ENCODE measurements at regions not wholly inside any gene's neighbourhood (a gene's known extent, or its start where the extent isn't known, plus 50 kb on each side); places are given as distances from the start of the nearest gene placed in this dataset.

DNA sequence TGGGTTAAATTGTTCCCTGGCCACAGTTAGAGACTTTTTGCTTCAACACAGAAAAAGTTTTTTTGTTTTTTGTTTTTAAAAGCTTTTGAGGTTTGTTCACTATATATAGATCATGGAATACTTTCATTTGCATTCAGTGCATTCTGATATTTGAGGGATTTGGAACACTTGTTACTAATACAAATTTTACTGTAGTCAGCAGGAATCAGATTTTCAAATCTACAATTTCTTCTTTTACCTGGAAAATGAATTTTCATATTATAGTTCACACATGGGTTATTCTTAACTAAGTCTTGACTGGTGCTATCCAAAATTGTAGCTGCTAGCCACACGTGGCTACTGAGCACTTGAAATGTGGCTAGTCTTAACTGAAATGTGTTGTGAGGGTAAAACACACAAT is 142.0 kb downstream of the RMI1 start:
- DNase-seq (ENCODE audit: low spot score) = no peak
- no peak overlapping the region for H3K27ac ChIP-seq
- ChIA-PET POLR2A (ENCODE audit: low non-redundant PET) (no interaction called here), CTCF (no interaction called here)
- TF ChIP-seq, protein P1, sequence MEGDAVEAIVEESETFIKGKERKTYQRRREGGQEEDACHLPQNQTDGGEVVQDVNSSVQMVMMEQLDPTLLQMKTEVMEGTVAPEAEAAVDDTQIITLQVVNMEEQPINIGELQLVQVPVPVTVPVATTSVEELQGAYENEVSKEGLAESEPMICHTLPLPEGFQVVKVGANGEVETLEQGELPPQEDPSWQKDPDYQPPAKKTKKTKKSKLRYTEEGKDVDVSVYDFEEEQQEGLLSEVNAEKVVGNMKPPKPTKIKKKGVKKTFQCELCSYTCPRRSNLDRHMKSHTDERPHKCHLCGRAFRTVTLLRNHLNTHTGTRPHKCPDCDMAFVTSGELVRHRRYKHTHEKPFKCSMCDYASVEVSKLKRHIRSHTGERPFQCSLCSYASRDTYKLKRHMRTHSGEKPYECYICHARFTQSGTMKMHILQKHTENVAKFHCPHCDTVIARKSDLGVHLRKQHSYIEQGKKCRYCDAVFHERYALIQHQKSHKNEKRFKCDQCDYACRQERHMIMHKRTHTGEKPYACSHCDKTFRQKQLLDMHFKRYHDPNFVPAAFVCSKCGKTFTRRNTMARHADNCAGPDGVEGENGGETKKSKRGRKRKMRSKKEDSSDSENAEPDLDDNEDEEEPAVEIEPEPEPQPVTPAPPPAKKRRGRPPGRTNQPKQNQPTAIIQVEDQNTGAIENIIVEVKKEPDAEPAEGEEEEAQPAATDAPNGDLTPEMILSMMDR (conservative IDR thresholded peaks at IDR 0.05; ENCODE audit: low read depth) = no peak

DNA sequence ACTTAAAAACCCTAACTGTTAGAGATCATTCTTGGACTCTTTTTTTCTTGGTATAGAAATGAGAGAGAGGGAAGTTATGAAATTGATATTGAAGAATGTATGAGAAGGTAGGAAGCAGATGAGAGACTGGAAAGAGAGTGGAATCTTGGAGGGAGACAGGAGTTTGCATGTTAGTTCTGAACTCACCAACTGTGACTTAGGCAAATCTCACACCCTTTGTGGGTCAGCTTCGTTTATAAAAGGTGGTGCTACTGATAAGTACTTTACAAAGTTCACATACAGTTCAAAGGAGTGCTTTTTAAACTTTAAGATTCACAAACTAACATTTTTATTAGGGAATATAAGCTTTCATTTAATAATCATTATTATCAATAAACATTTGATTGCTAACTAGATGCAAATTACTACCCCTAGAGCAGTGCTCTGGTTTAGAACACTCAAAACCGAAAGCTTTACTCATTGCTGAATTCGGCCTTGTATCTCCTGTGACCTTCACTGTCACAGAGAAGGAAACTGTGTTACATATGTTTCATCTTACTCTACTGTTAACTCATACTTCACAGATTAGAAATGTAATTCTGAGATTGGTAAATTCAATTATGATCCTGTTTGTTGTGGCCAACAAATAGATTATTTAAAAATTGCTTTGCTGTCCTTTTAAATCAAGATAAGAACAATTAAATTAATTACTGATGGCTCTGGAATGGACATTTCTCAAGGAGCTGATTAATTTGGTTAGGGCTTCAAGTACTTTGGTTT is 143.2 kb downstream of the RMI1 start:
- TF ChIP-seq, protein P1 (conservative IDR thresholded peaks at IDR 0.05; ENCODE audit: low read depth) = no peak
- DNase-seq (ENCODE audit: low spot score) = no peak
- ChIA-PET POLR2A (ENCODE audit: low non-redundant PET) (no interaction called here), CTCF (interaction anchor here (0.7 to 1.2 kb wide), 2 partner anchors 16 to 131 kb away, joined by 3 read pairs; no protein-coding TSS in a partner anchor)
- no peak overlapping the region for H3K27ac ChIP-seq

DNA sequence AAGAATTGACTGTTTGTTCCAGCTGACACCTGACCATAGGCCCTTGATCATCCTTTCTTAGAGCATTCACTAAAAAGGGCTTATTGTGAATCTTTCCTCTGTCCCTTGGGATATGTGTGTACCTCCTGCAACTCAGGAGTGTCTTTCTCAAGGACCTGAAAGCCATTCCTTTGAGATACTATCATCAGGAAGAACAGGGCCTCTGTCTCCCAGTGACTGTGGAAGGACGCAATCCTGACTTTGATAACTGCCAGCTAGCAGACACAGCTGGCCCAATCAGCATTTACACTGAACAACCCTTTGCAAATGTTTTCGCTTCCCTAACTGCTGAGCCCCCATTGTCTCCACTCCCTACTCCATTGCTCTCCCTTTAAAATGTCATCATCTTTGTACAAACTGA is 144.4 kb downstream of the RMI1 start:
- no peak for DNase-seq (ENCODE audit: low spot score)
- CTCF ChIA-PET = interaction anchor here (0.7 to 1.2 kb wide), 3 partner anchors 13 to 44 kb away, joined by 3 read pairs; no protein-coding TSS in a partner anchor
- H3K27ac ChIP-seq = no peak overlapping the region
- TF ChIP-seq, protein P1 (conservative IDR thresholded peaks at IDR 0.05; ENCODE audit: low read depth) = no peak
- POLR2A ChIA-PET (ENCODE audit: low non-redundant PET) = no interaction called here

DNA sequence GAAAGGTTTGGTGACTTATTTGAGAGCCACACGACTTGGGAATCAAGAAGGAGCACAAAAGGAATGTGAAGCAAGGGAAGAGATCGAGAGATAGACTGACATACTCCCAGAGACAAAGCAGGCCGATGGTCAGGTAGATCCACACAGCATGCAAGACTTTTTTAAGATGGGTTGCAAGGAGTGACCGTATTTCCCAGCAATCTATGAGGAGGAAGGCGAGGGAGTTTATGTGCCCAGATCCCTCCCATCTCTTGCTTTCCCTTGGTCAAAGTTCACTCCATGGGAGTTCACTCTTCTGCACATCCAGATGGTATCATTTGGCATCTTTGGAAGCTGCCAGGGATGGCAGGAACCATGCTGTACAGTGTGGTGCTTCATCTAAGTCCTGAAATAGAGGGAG is 148.9 kb downstream of the RMI1 start:
- CTCF ChIA-PET = no interaction called here
- POLR2A ChIA-PET (ENCODE audit: low non-redundant PET) = no interaction called here
- DNase-seq (ENCODE audit: low spot score) = no peak
- TF ChIP-seq, protein P1 (conservative IDR thresholded peaks at IDR 0.05; ENCODE audit: low read depth) = no peak
- no peak overlapping the region for H3K27ac ChIP-seq

DNA sequence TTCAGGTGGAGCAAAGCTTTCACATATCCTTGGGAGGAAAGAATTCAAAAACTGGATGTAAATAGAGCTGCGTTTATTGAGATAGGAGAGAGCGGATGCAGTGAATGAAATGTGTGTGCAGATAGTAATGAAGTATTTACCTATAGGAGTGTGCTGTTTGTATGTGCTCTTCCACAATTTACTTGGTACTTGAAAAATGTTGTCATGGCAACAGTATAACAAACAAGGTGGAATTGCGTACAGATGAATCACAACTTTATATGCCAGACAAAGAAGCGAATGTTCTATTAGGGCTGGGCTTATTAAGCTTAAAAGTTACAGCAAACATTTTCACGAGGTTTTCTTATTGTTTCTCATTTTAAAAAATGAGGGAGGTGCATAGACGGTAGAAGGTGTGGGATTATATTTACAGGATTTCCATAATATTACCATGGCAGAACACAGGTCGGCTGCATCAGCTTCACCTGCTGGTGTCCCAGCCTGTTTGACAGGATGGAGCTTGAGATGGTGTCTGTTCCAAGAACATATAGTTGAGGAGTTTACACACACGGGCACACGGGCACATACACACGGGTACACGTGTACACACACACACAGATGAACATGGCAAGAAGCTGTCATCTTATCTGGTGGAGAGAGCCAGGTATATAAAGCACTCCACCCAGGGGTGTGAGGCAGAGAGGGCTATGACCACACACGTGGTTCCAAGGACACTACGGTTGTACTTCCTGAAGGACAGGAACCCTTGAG is 155.7 kb downstream of the RMI1 start:
- TF ChIP-seq, protein P1 (conservative IDR thresholded peaks at IDR 0.05; ENCODE audit: low read depth) = no peak
- ChIA-PET POLR2A (ENCODE audit: low non-redundant PET) (interaction anchor here (0.5 kb wide), 1 partner anchor 177 kb away, joined by 3 read pairs; no protein-coding TSS in a partner anchor), CTCF (no interaction called here)
- H3K27ac ChIP-seq = peak overlapping the region; percentile 89
- peak; percentile 90 for DNase-seq (ENCODE audit: low spot score)

DNA sequence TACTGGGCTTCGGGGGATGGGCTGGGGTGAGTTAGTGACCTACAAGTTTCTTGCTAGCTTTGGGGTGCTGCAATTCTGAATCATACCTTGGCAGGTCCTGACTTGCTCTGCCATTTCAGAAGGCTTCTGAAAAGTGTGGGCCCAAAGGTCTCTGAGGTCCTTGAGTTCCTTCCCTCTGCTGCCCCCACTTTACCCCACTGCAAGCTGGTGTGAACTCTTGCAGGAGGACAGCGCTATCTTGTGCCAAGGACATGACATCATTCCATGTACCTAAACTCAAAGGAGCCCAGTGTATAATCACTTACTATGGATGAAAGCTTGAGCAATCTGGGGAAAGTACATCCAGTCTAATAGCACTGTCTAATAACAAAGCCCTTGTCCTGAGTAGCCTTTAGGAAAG is 157.4 kb downstream of the RMI1 start:
- H3K27ac ChIP-seq = peak overlapping the region; percentile 82
- DNase-seq (ENCODE audit: low spot score) = peak; percentile 74
- ChIA-PET POLR2A (ENCODE audit: low non-redundant PET) (no interaction called here), CTCF (interaction anchor here (0.6 to 1.5 kb wide), 6 partner anchors 12 to 384 kb away, joined by 3 to 7 read pairs (median 3); partner anchors contain the start of genes HNRNPK and RMI1)
- TF ChIP-seq, protein P1 (conservative IDR thresholded peaks at IDR 0.05; ENCODE audit: low read depth) = no peak
